ENCODE measurements at regions not wholly inside any gene's neighbourhood (a gene's known extent, or its start where the extent isn't known, plus 50 kb on each side); places are given as distances from the start of the nearest gene placed in this dataset.

DNA sequence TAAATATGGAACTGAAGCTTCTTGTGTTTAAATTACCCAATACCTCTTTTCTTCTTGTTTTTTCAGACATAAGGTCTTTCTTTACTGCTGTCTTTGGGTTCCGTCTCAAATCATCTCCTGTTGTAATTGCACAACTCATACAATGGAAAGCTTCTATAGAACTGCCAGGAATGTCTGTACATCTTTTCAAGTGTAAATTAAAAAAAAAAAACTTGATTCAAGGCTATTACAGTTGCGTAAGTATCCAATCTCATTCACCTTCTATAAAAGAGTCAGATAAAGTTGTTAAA, 243.5 kb downstream of the ICE1 start:
- no peaks in the 10 kb centered on the region for H3K4me1 ChIP-seq (ENCODE audit: control insufficient read depth, insufficient read depth, low read length)
- no peaks in the 10 kb centered on the region for H3K9me3 ChIP-seq (ENCODE audit: control insufficient read depth, insufficient read depth, low read depth, low read length)
- ChIA-PET CTCF (interaction anchor here (0.6 to 1.1 kb wide), 2 partner anchors 169 to 1078 kb away, joined by 3 to 5 read pairs; no protein-coding TSS in a partner anchor), POLR2A (interaction anchor here (0.7 kb wide), 1 partner anchor 8 kb away, joined by 3 read pairs; no protein-coding TSS in a partner anchor)
- TF ChIP-seq ZNF677 (tag by site-specific recombination; IDR thresholded peaks at IDR 0.05) (no peak), ZNF548 (tag by site-specific recombination; IDR thresholded peaks at IDR 0.05) (no peak), ZNF560 (tag by site-specific recombination; IDR thresholded peaks at IDR 0.05; ENCODE audit: borderline replicate concordance) (no peak), ZNF600 (tag by site-specific recombination; IDR thresholded peaks at IDR 0.05) (no peak), ZNF48 (tag by site-specific recombination; IDR thresholded peaks at IDR 0.05) (no peak), RBAK (tag by site-specific recombination; IDR thresholded peaks at IDR 0.05) (no peak), ZNF112 (tag by site-specific recombination; IDR thresholded peaks at IDR 0.05) (no peak), ZNF555 (tag by site-specific recombination; conservative IDR thresholded peaks at IDR 0.05) (no peak), ZNF211 (tag by site-specific recombination; IDR thresholded peaks at IDR 0.05; ENCODE audit: low read depth) (no peak), ZNF791 (tag by site-specific recombination; IDR thresholded peaks at IDR 0.05) (no peak), ZNF768 (tag by site-specific recombination; IDR thresholded peaks at IDR 0.05) (no peak), ZNF175 (tag by site-specific recombination; IDR thresholded peaks at IDR 0.05) (no peak)
- TF ChIP-seq, protein P1, sequence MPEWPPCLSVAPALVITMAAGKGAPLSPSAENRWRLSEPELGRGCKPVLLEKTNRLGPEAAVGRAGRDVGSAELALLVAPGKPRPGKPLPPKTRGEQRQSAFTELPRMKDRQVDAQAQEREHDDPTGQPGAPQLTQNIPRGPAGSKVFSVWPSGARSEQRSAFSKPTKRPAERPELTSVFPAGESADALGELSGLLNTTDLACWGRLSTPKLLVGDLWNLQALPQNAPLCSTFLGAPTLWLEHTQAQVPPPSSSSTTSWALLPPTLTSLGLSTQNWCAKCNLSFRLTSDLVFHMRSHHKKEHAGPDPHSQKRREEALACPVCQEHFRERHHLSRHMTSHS (tag by site-specific recombination; IDR thresholded peaks at IDR 0.05), result no peak
- TF ChIP-seq, protein P2, sequence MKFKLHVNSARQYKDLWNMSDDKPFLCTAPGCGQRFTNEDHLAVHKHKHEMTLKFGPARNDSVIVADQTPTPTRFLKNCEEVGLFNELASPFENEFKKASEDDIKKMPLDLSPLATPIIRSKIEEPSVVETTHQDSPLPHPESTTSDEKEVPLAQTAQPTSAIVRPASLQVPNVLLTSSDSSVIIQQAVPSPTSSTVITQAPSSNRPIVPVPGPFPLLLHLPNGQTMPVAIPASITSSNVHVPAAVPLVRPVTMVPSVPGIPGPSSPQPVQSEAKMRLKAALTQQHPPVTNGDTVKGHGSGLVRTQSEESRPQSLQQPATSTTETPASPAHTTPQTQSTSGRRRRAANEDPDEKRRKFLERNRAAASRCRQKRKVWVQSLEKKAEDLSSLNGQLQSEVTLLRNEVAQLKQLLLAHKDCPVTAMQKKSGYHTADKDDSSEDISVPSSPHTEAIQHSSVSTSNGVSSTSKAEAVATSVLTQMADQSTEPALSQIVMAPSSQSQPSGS (tag by site-specific recombination; IDR thresholded peaks at IDR 0.05; ENCODE audit: low read depth), result no peak
- no peak overlapping the region for H3K27ac ChIP-seq (ENCODE audit: extremely low read depth, low read depth, low read length)
- H3K4me3 ChIP-seq (ENCODE audit: low read depth, low read length), result no peak overlapping the region
- H3K36me3 ChIP-seq (ENCODE audit: control insufficient read depth in 2 of 2, insufficient read depth in 1 of 2, low read length in 2 of 2), result no peaks in the 10 kb centered on the region

DNA sequence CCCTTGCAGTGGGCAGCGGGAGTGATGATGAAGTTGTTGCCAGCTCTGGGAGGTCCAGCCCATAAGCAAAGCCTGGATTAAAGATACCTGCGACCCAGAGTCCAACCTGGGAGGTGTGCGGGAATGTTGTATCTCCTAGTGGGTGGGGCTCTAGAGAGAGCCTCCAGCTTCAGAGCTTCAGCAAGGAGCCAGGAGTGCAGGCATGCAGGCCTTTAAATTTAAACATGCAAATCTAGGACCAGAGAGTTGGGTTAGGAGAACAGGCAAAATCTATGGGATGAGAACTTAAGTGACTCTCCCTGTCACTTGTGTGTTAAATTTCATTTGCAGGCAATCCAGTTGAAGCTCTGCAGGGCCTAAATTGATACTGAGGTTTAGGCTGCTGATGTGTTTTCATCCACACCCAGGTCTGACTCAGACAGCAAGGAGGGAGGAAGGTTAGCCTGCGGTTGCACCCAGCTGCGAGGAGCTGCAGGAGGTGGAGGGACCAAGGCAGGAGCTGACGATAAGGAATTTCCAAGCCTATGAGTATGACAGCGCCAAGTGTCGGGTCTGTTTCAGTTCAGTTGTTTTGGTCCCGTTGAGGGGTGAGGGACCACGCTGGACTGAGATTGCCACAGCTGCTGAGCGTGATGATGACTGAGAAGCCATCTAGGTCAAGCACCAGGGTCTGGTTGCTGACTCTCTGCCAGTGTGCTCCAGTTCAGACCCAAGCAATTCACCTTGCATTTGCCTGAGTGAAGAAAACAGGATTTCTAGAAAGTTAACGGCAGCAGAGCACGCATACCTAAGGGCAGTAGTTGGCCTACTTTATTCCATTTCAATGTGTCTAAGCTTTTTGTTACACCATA, 243.0 kb downstream of the ICE1 start:
- Histone ChIP-seq H3K4me1 (ENCODE audit: control insufficient read depth, insufficient read depth, low read length) (no peaks in the 10 kb centered on the region), H3K9me3 (ENCODE audit: control insufficient read depth, insufficient read depth, low read depth, low read length) (no peaks in the 10 kb centered on the region), H3K27ac (ENCODE audit: extremely low read depth, low read depth, low read length) (no peak overlapping the region), H3K36me3 (ENCODE audit: control insufficient read depth in 2 of 2, insufficient read depth in 1 of 2, low read length in 2 of 2) (no peaks in the 10 kb centered on the region), H3K4me3 (ENCODE audit: low read depth, low read length) (no peak overlapping the region)
- CTCF ChIA-PET, result interaction anchor here (1.1 kb wide), 1 partner anchor 169 kb away, joined by 3 read pairs; no protein-coding TSS in a partner anchor
- TF ChIP-seq ZNF600 (tag by site-specific recombination; IDR thresholded peaks at IDR 0.05), result peak; percentile 60
- TF ChIP-seq ZNF624 (tag by site-specific recombination; IDR thresholded peaks at IDR 0.05), result no peak
- TF ChIP-seq ZIC2 (tag by site-specific recombination; IDR thresholded peaks at IDR 0.05), result peak; percentile 76
- no peak for TF ChIP-seq ZNF843 (tag by site-specific recombination; IDR thresholded peaks at IDR 0.05)
- no peak for TF ChIP-seq ZNF146 (tag by site-specific recombination; IDR thresholded peaks at IDR 0.05)
- TF ChIP-seq, protein P3, sequence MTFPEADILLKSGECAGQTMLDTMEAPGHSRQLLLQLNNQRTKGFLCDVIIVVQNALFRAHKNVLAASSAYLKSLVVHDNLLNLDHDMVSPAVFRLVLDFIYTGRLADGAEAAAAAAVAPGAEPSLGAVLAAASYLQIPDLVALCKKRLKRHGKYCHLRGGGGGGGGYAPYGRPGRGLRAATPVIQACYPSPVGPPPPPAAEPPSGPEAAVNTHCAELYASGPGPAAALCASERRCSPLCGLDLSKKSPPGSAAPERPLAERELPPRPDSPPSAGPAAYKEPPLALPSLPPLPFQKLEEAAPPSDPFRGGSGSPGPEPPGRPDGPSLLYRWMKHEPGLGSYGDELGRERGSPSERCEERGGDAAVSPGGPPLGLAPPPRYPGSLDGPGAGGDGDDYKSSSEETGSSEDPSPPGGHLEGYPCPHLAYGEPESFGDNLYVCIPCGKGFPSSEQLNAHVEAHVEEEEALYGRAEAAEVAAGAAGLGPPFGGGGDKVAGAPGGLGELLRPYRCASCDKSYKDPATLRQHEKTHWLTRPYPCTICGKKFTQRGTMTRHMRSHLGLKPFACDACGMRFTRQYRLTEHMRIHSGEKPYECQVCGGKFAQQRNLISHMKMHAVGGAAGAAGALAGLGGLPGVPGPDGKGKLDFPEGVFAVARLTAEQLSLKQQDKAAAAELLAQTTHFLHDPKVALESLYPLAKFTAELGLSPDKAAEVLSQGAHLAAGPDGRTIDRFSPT (tag by site-specific recombination; IDR thresholded peaks at IDR 0.05), result 0 out of 2 replicates have a peak, but pooled peaks have one; percentile 33
- no peak for TF ChIP-seq ZNF2 (tag by site-specific recombination; IDR thresholded peaks at IDR 0.05)
- no peak for TF ChIP-seq ZNF302 (tag by site-specific recombination; IDR thresholded peaks at IDR 0.05; ENCODE audit: low read depth)
- no peak for TF ChIP-seq ZNF571 (tag by site-specific recombination; IDR thresholded peaks at IDR 0.05)
- no peak for TF ChIP-seq ZFP3 (tag by site-specific recombination; IDR thresholded peaks at IDR 0.05; ENCODE audit: low read depth)
- POLR2A ChIA-PET, result interaction anchor here (0.7 kb wide), 1 partner anchor 7 kb away, joined by 3 read pairs; no protein-coding TSS in a partner anchor
